H1 (cell line): ENCODE measurements at regions not wholly inside any gene's neighbourhood (a gene's known extent, or its start where the extent isn't known, plus 50 kb on each side); places are given as distances from the start of the nearest gene placed in this dataset.

Experiments
- CEBPB ChIP-seq: IDR thresholded peaks from 2 replicates; pipeline ENCODE4 v1.6.1; 2012; ENCODE audit warnings: low read depth, low read length
- EP300 ChIP-seq, 2 experiments: IDR thresholded peaks; 1 replicate in 1 of 2; 2 replicates in 1 of 2; pipeline ENCODE4 v1.6.1; 2011 to 2012; ENCODE audit warnings: low read depth in 2 of 2, low read length in 2 of 2, mild to moderate bottlenecking in 2 of 2, borderline replicate concordance in 1 of 2, inconsistent platforms in 1 of 2, moderate library complexity in 1 of 2
- EZH2 ChIP-seq: fragments of 200-600 bp; sonication (generic); IDR thresholded peaks from 2 replicates; pipeline ENCODE4 v1.7.1; 2012; ENCODE audit warnings: low read depth, mild to moderate bottlenecking, moderate library complexity, low read length, inconsistent platforms; ENCODE audit not compliant: severe bottlenecking
- JUN ChIP-seq: IDR thresholded peaks from 2 replicates; pipeline ENCODE4 v1.6.1; 2011; ENCODE audit warnings: low read depth, mild to moderate bottlenecking, improper control_type of control experiment, low read length
- POLR2A ChIP-seq, 2 experiments: IDR thresholded peaks; 1 replicate in 1 of 2; 2 replicates in 1 of 2; pipeline ENCODE4 v1.6.1; 2011; ENCODE audit warnings: low read depth in 2 of 2, low read length in 2 of 2, mild to moderate bottlenecking in 2 of 2; ENCODE audit errors: control extremely low read depth in 1 of 2
- RAD21 ChIP-seq, 2 experiments: IDR thresholded peaks in 1 of 2; conservative IDR thresholded peaks in 1 of 2; 2 replicates each; pipeline ENCODE4 v1.6.1; 2011; ENCODE audit warnings: low read depth in 2 of 2, low read length in 2 of 2, improper control_type of control experiment in 1 of 2, inconsistent platforms in 1 of 2, mild to moderate bottlenecking in 1 of 2, moderate library complexity in 1 of 2
- SRF ChIP-seq: IDR thresholded peaks from 2 replicates; pipeline ENCODE4 v1.6.1; 2011; ENCODE audit warnings: mild to moderate bottlenecking, low read depth, low read length, moderate library complexity
- TF ChIP-seq, protein P1 (sequence below), 3 experiments: IDR thresholded peaks; 1 replicate in 2 of 3; 2 replicates in 1 of 3; pipeline versions ENCODE4 v1.5.1 to v1.6.1; 2011; ENCODE audit warnings: low read length in 3 of 3, mild to moderate bottlenecking in 3 of 3, inconsistent platforms in 2 of 3, low read depth in 1 of 3, moderate library complexity in 1 of 3; ENCODE audit not compliant: insufficient read depth in 1 of 3; ENCODE audit errors: control extremely low read depth in 1 of 3
- TF ChIP-seq, protein P2 (sequence below): IDR thresholded peaks from 2 replicates; pipeline ENCODE4 v1.6.1; 2012; ENCODE audit warnings: inconsistent platforms

DNA sequence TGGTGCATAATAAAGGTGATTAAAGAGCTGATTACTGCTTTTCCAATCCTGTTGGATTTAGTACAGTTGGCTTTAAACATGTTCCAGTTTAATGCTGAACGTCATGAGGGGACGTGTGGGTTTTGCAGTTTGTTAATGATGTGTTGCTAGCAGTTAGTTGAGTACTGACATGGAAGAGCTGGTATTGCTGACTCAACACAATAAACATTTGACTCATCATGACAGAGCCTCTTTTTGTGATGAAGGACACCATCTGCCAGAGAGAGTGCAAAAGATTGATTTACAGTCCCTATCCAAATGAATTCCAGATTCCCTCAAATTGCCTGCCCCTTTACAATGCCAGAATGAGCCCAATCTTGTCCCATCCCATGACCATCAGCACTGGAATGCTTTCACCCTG, 346.2 kb upstream of the PRICKLE1 start:
- TF ChIP-seq EP300 (IDR thresholded peaks at IDR 0.05; ENCODE audit: borderline replicate concordance in 1 of 2, low read depth in 2 of 2, low read length in 2 of 2) (no peak), EZH2 (no peak), RAD21 (IDR thresholded peaks at IDR 0.05 in 1 of 2, conservative IDR thresholded peaks at IDR 0.05 in 1 of 2; ENCODE audit: low read depth in 2 of 2, low read length in 2 of 2) (no peak), POLR2A (IDR thresholded peaks at IDR 0.05; ENCODE audit: control extremely low read depth in 1 of 2, low read depth in 2 of 2, low read length in 2 of 2) (no peak), CEBPB (no peak), SRF (no peak), JUN (no peak)
- TF ChIP-seq, protein P1, sequence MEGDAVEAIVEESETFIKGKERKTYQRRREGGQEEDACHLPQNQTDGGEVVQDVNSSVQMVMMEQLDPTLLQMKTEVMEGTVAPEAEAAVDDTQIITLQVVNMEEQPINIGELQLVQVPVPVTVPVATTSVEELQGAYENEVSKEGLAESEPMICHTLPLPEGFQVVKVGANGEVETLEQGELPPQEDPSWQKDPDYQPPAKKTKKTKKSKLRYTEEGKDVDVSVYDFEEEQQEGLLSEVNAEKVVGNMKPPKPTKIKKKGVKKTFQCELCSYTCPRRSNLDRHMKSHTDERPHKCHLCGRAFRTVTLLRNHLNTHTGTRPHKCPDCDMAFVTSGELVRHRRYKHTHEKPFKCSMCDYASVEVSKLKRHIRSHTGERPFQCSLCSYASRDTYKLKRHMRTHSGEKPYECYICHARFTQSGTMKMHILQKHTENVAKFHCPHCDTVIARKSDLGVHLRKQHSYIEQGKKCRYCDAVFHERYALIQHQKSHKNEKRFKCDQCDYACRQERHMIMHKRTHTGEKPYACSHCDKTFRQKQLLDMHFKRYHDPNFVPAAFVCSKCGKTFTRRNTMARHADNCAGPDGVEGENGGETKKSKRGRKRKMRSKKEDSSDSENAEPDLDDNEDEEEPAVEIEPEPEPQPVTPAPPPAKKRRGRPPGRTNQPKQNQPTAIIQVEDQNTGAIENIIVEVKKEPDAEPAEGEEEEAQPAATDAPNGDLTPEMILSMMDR (IDR thresholded peaks at IDR 0.05; ENCODE audit: control extremely low read depth in 1 of 3, insufficient read depth in 1 of 3, low read depth in 1 of 3, low read length in 3 of 3), result no peak
- TF ChIP-seq, protein P2, sequence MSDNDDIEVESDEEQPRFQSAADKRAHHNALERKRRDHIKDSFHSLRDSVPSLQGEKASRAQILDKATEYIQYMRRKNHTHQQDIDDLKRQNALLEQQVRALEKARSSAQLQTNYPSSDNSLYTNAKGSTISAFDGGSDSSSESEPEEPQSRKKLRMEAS, result no peak
